ENCODE measurements at regions not wholly inside any gene's neighbourhood (a gene's known extent, or its start where the extent isn't known, plus 50 kb on each side); places are given as distances from the start of the nearest gene placed in this dataset.

DNA sequence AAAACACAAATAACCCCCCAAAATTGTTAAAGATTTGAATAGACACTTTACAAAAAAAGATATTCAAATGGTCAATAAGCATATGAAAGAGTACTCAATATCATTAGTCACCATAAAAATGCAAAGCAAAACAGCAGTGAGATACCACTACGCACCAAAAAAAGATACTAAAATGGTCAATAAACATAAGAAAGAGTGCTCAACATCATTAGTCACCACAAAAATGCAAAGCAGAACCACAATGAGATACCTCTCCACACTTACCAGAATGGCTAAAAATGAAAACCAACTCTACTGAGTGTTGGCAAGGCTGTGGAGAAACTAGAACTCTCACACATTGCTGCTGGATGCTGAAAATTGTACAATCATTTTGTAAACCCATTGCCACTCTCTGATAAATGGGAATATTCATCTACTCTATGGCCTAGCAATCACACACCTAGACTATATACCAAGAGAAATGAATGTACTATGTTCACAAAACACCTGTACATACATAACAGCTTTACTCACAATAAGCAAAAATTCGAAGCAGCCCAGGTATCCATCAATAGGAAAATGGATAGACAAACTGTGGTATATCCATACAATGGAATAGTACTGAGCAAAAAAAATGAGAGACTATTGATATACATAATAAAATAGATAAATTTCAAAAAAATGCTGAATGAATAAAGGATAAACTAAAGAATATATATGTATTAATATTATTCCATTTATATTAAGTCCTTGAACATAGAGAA is 205.0 kb upstream of the DAPK1 start:
- no peak for DNase-seq

DNA sequence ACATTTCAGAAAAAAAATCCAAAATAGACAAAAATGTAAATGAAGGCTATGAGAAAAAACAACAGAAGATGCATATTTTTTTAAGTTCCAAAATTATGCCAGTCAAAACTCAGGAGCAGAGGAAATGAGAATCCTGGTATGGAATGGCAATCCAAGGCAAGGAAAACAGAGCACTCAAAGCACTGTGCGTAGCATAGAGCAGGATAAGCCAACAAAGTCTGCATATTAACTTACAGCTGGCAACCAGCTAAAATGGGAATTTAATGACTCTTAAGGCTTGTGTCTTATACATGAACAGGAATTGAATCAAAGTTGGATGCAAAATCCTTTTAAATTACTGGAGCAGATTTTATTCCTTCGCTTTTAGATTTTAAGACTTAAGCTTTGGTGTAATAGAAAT is 203.5 kb upstream of the DAPK1 start:
- no peak for DNase-seq

DNA sequence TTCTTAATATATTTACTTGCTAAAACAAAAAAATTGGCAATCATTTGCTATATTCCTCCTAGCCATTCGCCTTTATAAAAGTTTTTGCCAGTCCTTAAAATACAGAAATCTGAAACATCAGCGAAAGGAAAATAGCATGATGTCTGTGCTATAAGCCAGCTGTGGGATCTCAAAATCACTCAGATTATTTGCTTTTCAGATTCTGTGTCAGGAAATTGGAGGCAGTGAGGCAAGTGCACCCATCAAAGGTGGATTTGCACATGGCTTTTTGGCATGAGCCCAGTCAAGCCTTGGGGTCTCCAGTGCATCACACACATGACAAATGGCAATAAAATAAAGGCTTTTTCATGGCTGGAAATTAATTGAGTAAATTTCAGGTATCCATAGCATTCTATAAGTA is 196.8 kb upstream of the DAPK1 start:
- no peak for DNase-seq

DNA sequence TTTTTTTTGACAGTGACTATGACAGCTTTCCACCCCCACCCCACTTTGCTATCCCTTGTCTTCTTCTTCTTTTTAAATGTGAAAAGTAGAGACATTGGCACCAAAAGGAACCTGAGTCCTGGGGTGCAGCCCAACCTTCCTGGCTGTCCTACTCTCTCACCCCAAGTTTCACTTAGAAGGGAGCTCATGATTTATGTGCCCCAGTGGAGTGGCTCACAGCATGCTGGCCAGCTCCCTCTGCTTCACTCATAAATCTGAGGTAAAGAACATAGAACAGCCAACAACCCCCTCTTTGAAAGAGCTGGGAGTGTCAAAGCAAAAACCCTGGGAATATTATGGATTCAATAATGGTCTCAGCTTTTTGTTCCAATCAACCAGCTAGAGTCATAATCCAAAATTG is 196.3 kb upstream of the DAPK1 start:
- no peak for DNase-seq

DNA sequence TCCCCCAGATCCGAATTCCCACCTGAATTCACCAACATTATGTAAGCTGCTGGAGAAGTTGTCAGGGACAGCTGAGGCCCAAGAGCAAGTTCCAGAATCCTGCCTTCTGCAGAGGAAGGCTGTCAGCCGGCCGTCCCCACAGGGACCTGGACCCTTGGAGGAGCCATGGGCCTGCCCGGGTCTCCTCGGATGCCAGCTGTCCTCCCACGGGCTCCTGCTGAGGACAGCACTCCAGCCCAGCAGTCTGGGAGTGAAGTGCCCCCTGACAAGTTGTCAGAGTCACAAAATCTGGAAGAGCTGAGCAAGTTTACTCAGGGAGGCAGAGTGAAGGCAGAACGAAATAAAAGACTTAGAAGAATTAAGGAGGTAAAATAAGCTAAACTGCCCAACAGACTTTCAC is 192.5 kb upstream of the DAPK1 start:
- DNase-seq, result no peak

DNA sequence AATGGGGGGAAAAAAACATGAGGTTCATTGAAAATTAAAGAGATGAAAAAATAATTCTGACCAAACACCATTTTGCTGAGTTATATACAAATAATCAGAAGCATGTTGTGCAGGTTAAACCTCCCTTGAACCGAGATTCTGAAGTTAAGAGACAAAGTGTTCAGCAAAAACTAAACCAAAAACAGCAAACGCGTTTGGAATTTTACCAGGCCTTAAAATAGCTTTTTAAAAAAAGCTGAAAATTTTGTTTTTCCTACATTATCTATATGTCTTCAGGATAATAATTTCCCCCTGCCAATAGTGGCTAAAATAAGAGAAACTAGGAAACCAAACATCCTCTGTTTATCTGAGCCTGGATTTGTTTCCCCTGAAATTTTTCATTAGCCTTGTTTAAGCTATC is 191.7 kb upstream of the DAPK1 start:
- DNase-seq, result no peak

DNA sequence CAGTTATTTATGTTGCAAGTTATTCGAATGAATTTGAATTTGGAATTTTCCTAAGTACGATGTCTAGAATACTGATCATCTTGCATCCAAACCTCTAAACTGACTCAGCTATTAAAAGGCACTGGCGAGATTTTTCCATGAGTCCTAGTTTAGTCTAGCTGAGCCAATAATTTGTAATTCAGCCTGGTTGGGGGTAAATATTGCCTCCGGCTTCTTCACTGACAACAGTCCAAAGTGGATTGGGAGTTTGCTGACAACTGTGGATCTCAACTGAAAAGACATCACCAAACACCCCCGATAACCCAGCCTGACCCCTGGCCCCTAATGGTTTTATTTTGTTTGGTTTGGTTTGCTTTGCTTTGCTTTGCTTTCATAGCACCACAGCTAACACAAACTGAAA is 189.8 kb upstream of the DAPK1 start:
- no peak for DNase-seq

DNA sequence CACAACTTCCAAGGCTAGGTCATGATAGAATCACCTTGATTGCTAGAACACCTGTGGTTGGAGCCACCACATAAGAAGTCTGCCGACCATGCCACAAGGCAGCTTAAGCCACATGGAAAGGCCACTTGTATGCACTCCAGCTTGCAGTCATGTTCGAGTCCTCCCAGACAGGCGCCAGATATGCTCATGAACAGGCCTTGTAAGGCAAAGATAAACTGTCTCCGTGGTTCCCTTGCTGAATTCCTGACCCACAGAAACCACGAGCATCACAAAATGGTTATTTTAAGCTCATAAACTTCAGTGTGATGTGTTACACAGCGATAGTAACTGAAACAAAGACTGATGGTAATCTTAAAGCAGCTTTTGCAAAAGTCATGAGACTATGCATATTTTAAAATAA is 188.4 kb upstream of the DAPK1 start:
- no peak for DNase-seq

DNA sequence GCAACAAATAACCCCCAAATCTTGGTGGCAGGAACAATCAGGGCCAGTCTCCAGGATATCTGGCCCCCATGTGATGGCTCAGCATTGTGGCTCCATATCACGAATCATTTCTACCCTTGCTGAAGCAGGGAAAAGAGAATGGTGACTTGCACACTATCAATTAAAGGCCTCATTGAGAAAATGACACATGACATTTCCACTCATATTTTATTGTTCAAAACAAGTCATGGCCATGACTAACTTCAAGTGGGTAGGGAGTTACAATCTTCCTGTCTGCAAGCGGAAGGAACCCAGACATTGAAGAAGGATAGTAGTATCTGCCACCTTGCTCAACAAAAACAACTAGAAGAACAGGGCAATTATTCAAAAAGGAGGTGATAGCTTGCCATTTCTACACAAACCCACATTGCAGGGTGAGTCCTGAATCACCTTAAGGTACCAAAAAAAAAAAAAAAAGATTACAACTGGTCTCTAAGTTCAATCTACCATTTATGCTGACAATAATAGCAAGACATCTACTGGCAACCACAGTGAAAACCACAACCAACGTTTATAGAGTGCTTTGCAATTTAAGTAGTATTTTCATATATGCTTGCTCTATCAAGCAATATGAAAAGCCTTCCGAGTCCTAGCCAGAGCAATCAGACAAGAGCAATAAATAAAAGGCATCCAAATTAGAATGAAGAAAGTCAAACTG is 186.7 kb upstream of the DAPK1 start:
- DNase-seq, result no peak

DNA sequence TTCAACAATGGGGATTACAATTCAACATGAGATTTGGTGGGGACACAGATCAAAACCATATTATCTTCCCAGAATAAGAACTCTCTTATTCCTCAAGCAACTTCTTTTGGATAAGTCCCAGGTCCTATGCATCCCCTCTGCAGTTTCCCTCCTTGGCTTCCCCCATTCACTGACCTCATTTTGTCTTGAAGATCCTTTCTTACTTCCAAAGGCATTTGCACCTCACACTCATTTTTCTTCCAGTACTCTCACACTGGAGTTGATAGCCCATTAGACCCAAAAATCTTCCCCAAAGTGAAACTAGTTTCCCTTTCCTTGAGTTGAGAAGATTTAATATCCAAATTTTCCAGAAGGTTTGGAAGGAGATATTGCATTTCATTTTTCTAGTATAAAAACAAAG is 178.0 kb upstream of the DAPK1 start:
- no peak for DNase-seq

DNA sequence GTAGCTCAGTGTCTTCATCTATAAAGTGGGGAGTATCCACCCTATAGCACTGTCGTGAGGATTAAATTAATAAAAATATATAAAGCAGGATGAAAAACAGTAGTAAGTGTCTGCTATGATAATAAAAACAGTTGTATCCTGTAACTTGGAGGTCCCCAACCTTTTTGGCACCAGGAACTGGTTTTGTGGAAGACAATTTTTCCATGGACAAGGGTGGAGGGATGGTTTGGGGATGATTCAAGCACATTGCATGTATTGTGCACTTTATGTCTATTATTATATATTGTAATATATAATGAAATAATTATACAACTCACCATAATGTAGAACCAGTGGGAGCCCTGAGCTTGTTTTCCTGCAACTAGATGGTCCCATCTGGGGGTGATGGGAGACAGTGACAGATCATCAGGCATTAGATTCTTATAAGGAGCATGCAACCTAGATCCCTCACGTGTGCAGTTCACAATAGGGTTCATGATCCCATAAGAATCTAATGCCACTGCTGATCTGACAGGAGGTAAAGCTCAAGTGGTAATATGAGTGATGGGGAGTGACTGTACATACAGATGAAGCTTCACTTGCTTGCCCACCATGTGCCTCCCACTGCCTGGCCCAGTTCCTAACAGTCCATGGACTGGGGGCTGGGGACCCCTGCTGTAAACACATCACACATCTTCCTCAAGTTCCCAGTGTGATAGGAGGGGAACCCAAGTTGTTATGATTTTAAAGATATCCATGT is 177.4 kb upstream of the DAPK1 start:
- DNase-seq, result no peak

DNA sequence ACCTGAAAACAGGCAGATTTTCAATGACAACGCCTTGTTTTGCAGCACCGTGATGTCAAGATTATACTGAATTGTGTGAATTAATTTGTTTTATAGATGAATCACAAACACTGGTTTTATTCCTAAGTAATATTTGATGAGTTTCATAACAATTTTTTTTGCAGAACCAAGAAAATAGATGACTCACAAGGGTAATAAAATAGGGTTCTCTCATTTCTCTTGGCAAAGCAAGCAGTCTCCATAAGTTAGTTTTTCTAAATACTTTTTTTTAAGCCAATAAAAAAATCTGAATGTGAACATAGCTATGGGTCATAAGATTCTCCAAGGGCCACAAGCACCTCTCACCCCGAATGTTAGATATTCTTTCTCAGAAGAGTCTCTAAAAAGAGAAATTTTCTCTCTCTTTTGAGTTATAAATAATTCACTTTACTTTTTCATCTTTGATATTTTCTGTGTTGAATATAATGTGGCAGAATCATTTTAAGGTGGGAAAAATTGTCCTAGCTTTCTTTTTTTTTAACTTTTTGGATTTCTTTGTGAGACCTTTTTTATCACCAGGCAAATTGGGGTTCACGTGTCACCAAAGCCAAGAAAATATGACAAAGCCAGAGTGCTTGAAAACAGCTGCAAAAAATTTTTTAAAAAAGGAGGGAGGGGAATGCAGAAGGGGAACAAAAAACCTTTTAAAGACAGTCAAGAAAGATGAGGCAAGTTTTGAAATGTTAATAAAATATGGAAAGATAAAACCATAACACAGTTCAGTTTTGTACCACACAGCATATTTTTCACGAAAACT is 174.6 kb upstream of the DAPK1 start:
- no peak for DNase-seq

DNA sequence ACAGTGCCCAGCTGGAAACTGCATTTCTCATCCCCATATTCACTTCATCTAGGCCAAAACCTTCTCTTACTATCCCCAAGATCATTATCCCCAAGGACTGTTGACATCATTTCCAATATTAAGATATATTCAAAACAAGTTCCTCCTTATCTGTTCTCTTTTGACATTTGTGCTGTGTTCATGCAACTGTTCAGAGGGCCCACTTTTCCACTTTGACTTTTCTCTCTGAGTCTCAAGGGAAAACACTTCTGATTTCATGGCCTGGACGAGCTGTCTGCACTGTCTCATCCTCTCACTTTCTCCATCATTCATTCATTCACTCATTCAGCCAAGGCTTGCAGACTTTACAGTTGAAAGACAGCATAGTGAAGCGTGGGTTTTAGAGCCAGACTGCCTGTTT is 173.7 kb upstream of the DAPK1 start:
- no peak for DNase-seq

DNA sequence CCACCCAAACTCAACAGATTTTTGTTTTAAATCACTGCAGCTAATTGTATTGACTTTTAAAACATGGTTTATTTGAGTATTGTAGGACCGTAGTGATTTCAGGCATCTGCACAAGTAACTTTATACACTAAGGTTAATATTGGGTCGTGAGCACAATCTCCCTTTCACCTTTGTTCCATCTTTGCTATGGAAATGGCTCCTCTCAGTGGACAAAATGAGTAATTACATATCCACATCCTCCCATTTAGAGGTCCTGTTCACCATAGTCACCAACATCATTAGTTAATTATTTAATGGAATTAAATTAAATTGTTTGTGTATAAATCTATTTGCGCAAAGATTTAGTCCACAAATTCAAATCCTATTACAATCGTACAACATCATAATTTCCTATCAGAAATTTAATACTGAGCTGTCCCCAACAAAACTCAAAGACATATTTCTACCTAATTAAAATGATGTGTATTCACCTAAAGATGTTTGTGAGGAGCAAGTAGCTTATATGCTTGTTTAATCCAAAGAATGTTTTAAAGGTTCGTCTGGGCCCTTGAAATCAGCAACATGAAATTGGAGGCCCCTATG is 173.0 kb upstream of the DAPK1 start:
- DNase-seq, result peak in 1 of 2 donors; percentile 52

DNA sequence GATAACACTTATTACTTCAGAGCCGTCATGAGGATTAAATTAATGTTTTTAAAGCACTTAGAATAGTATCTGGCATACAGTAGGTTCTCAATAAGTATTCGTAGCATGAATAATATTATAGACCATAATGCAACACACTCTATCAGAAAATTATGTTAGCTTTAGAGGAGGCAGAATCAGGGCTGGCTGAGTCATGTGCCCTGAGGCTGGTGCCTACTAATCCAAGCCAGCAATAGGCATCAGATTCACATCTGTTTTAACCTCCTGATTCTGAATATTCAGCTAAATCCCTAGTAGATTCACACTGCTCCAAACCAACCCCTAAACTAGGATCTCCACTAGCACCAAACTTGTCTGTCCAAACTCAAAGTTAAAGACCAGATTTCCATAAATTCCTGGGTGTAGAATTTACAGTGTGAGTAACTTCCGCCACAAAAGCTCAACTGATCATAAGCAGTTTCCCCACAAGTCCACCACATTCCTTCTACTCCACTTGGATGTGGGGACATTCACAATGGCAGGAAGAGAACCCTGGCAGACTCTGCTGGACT is 170.0 kb upstream of the DAPK1 start:
- no peak for DNase-seq

DNA sequence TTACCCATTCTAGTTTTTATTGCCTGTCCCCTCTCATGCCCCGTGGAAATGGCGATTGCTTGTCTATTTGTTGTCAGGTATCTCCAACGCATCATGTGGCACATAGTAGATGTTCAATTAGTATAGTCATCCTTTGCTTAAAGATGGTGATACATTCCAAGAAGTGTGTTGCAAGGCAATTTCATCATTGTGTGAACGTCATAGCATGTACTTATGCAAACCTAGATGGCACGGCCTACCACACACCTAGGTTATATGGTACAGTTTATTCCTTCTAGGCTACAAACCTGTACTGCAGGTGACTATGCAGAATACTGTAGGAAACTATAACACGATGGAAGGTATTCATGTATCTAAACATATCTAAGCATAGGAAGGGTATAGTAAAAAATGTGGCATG is 163.9 kb upstream of the DAPK1 start:
- no peak for DNase-seq

DNA sequence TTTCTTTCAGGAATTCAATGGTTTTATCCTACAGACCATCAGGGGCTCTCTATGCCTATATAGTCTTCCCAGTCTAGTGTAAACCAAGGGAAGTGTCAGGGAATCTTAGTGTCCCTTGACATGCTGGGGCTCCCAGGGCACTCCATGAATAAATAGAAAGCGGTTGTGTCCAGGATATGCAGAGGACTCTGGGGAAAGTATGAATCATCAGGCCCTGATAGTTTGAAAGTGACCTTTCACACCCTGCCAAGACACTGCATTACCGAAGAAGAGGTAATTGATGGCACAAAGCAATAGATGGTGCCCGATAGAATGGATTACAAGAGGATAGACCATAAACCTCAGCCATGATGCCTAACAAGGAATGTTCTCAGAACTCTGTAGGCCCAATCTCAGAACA is 163.3 kb upstream of the DAPK1 start:
- no peak for DNase-seq

DNA sequence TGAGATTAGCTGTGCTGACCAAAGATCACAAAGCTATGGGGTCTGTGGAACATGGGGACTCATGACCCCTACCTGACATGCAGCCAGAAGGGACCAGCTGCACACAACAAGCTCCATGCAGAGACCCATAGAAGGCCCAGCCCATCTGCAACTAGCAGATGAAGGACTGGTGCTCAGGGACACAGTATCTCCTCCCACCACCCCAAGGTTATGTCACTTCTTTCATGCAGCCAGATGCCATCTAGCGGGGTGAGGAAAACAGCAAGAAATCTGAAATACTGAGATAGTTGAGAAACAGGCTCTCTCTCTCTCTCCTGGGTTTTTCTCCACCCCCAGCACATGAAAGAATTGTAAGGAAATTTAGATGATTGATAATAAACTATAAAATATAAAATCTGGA is 161.3 kb upstream of the DAPK1 start:
- DNase-seq, result no peak

DNA sequence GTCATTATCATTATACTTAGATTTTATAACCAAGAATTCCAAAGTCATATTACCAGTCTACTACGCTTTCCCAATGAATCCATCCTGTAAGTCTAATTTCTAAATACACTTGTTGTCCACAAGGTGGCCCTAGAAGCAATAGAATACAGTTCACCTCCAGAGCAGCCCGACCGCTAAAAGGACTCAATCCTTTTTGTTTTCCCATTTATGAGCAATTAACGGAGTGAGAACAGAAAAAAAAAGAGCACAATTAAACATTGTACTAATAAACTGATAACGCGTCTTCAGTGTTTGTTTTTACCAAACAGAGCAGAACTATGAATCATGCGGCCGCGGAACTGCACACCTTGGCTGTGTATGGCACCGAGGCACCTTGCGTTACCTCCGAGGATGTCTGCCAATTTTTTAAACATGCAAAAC is 160.7 kb upstream of the DAPK1 start:
- peak; percentile 10 to 13 for DNase-seq

DNA sequence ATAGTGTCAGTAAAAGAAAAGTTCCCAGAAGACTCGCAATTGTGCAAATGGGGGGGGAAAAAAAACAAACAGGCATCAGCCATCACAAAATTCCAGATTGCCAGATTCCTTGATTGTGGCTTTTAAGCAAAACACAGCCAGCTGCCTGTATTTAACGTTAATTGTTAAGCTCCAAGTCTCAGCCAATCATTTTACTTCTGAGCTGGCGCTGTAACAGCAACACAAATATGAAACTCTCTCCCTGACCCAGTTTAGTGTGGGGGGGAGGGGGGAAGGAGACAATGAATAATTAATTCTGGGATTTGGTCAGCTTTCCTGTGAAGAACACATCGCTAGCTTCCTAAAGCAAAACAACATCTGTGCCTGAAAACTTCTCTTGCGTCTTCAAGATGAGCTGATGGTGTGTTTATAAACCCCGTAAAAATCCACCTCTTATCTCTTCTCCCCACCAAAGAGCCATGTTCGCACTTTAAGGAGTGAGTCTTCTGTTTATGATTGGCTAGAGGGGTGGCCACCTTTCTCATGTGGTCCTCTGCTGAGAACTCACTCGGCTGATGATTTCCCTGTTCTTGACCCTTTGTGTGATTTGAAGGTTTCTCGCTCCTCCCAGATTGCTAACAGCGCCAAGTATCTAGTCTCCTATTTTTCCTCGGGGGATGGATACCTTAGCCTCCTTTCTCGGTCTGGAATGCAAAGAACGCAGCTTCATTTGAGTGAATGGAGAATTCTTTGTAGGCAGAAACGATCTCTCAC is 160.2 kb upstream of the DAPK1 start:
- no peak for DNase-seq

DNA sequence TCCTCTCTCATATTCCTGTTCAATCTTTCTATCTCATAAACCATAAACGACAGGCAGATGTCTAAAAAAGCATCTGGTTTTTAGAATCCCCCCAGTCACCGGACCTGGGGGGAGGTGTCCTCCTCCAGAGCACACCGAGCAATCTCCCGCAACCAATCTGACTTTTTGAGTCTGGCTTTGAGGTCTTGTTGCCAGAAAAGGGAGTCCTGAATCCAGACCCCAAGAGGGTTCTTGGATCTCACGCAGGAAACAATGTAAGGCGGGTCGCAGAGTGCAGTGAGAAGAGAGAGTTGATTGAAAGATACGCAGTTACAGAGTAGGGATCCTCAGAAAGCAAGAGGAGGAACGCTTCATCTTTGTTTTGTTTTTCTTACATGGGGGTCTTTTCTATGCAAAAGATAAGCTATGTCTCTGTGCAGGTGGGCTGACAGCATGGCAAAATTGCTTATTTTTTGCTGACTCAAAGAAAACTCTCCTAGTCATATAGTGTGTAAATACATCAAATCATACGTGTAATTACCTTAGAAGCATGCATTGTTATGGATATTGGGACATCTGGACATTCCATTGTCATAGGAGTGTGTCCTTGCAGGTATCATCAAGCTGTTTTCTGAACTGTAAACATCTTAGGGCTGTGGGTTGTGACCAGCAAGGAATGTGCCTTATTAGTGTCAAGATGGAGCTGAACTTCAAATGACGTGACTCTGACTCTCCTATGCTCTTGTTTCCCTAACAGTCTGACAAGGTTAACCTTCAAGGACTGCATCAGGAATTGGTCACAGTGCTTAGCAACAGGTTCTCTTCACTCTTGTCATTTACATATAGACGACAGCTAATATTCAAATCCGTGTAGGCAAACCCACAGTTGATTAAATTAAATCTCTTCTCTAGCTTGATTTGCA is 159.3 kb upstream of the DAPK1 start:
- no peak for DNase-seq

Measured in CD4-positive, alpha-beta T cell treated with Interleukin-1 beta for 1 hour (primary cell).